IPS DF 6.9 (cell line): ENCODE measurements at regions not wholly inside any gene's neighbourhood (a gene's known extent, or its start where the extent isn't known, plus 50 kb on each side); places are given as distances from the start of the nearest gene placed in this dataset.

Experiments
- DNase-seq: peaks from one replicate; pipeline ENCODE4 v3.0.0-alpha.2; 2013; ENCODE audit warnings: low read depth, low spot score
- H3K27ac ChIP-seq: one replicate; pipeline ENCODE4 v1.5.1; 2013; ENCODE audit warnings: low read length, control low read depth
- H3K27me3 ChIP-seq: 2 replicates; pipeline ENCODE4 v1.6.1; 2013; ENCODE audit warnings: mild to moderate bottlenecking, low read length; ENCODE audit not compliant: control insufficient read depth, insufficient read depth
- H3K36me3 ChIP-seq: 2 replicates; pipeline ENCODE4 v1.6.1; 2013; ENCODE audit warnings: low read length; ENCODE audit not compliant: control insufficient read depth, insufficient read depth
- H3K4me1 ChIP-seq: 2 replicates; pipeline ENCODE4 v1.6.1; 2013; ENCODE audit warnings: low read length; ENCODE audit not compliant: control insufficient read depth, insufficient read depth
- H3K4me3 ChIP-seq: 2 replicates; pipeline ENCODE4 v1.5.1; 2013; ENCODE audit warnings: mild to moderate bottlenecking, low read length
- H3K9me3 ChIP-seq: 2 replicates; pipeline ENCODE4 v1.6.1; 2013; ENCODE audit warnings: low read length, inconsistent platforms; ENCODE audit not compliant: control insufficient read depth, insufficient read depth
- WGBS: extraction: QIAGEN DNeasy Blood & Tissue Kit; methylation state at CpG from one replicate; pipeline ENCODE4 v1.1.7; 2013; ENCODE audit warnings: mixed read lengths, missing lambda C conversion rate; ENCODE audit not compliant: insufficient read length, insufficient coverage; 5-methylcytosine and 5-hydroxymethylcytosine counted together

DNA sequence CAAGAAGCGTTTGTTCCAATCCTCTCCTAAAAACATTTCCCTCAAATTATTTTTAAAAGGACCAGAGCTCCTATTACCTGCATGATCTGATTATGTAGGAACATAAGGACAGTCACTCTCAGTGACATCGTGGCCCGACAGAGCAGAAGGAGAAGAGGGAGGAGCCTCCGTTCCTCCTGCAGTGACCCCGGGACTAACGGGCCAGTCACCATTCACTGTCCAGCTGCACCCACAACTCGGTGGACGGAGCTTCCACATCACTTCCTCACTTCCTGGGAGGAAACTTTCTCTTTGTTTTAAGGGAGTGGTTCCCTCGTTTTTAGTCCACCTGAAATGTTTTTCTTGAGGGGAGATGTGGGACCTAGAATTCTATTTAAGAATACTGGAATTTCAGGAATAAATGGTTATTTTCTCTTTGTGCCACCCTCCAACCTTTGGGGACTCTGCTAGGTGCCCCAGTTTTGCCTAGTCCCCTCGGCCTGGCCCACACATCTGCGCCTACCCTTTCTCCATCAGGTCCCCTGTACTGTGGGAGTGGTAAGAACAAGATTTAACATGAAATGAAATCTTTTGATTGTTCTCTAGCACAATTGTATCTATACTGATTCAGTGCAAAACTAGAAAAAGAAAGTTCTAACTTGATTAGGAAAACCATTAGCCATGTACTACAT lies 173.5 kb upstream of the RNF32 start:
- no peaks in the 10 kb centered on the region for H3K36me3 ChIP-seq
- no CpG with 5 or more reads among the region's 11 CpGs for WGBS
- H3K4me1 ChIP-seq = no peaks in the 10 kb centered on the region
- H3K27me3 ChIP-seq = no peaks in the 10 kb centered on the region
- DNase-seq = no peak
- H3K9me3 ChIP-seq = no peaks in the 10 kb centered on the region; the same call in 1 of the 2 replicates
- no peak overlapping the region for H3K4me3 ChIP-seq
- no peak overlapping the region for H3K27ac ChIP-seq

DNA sequence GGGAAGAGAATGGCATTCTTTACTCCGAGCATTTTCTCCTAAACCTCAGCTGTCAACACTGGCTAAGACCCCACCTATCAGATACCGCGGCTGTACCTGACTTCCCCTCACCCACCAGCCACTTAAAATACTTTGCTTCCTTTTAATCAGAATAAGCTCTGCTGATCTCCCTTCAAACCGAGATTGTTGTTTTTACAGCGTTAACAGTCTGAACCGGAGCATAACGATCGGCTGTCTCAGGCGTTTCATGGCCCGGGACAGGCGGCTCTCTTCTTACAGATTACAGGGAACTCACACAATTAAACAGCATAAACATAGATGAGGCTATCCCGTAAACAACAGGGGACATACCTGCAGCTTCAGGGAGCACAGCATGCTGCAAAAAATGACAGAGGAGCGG lies 174.3 kb upstream of the RNF32 start:
- DNase-seq = no peak
- Histone ChIP-seq H3K4me3 (no peak overlapping the region), H3K27me3 (no peaks in the 10 kb centered on the region), H3K4me1 (no peaks in the 10 kb centered on the region), H3K9me3 (peaks cover under 1% of the 10 kb centered on the region; the same call in 1 of the 2 replicates), H3K36me3 (no peaks in the 10 kb centered on the region), H3K27ac (no peak overlapping the region)
- no CpG with 5 or more reads among the region's 13 CpGs for WGBS

DNA sequence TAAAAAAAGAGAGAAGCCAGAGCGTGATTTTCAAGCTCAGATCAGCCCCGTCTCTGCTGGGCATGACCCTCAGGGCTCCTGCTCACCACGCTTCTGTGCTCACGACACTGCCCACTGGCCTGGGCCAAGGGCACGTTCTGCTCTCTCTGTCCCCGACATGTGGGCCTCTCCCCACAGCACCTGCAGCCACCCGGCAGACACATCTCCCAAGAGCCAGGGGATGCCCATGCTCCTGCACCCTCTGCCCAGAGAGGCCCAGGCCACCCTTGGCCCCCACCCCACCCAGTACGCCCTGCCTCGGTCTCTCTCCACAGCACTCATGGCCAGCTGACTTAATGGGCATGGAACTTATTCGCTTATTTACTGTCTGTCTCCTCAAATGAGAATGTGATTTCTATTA lies 175.4 kb upstream of the RNF32 start:
- Histone ChIP-seq H3K9me3 (0 out of 2 replicates have a peak, but pooled peaks cover 1% of the 10 kb centered on the region), H3K4me3 (no peak overlapping the region), H3K36me3 (no peaks in the 10 kb centered on the region), H3K4me1 (no peaks in the 10 kb centered on the region), H3K27ac (no peak overlapping the region), H3K27me3 (no peaks in the 10 kb centered on the region)
- WGBS = no CpG with 5 or more reads among the region's 10 CpGs
- DNase-seq = no peak

GRCh38 chr7:156464339-156464738 lies 176.2 kb upstream of the RNF32 start:
- Histone ChIP-seq H3K36me3 (no peaks in the 10 kb centered on the region), H3K4me3 (no peak overlapping the region), H3K9me3 (0 out of 2 replicates have a peak, but pooled peaks cover 1% of the 10 kb centered on the region), H3K27ac (no peak overlapping the region), H3K4me1 (no peaks in the 10 kb centered on the region), H3K27me3 (no peaks in the 10 kb centered on the region)
- no CpG with 5 or more reads among the region's 10 CpGs for WGBS
- DNase-seq = no peak

- WGBS = no CpG with 5 or more reads among the region's 9 CpGs
- peaks cover 1% of the 10 kb centered on the region; the same call in 1 of the 2 replicates for H3K9me3 ChIP-seq
- H3K36me3 ChIP-seq = no peaks in the 10 kb centered on the region
Observed at GRCh38 chr7:156463280-156463679, 177.3 kb upstream of the RNF32 start.

GRCh38 chr7:156461881-156462665 lies 178.5 kb upstream of the RNF32 start:
- Histone ChIP-seq H3K36me3 (no peaks in the 10 kb centered on the region), H3K9me3 (peaks cover 1% of the 10 kb centered on the region; the same call in 1 of the 2 replicates), H3K4me1 (no peaks in the 10 kb centered on the region), H3K27ac (no peak overlapping the region), H3K27me3 (no peaks in the 10 kb centered on the region), H3K4me3 (no peak overlapping the region)
- DNase-seq = no peak
- WGBS = no CpG with 5 or more reads among the region's 22 CpGs

More at GRCh38 chr7:156463280-156463679, 177.3 kb upstream of the RNF32 start:
- no peak overlapping the region for H3K27ac ChIP-seq
- no peak overlapping the region for H3K4me3 ChIP-seq
- H3K27me3 ChIP-seq = no peaks in the 10 kb centered on the region
- no peak for DNase-seq
- H3K4me1 ChIP-seq = no peaks in the 10 kb centered on the region

DNA sequence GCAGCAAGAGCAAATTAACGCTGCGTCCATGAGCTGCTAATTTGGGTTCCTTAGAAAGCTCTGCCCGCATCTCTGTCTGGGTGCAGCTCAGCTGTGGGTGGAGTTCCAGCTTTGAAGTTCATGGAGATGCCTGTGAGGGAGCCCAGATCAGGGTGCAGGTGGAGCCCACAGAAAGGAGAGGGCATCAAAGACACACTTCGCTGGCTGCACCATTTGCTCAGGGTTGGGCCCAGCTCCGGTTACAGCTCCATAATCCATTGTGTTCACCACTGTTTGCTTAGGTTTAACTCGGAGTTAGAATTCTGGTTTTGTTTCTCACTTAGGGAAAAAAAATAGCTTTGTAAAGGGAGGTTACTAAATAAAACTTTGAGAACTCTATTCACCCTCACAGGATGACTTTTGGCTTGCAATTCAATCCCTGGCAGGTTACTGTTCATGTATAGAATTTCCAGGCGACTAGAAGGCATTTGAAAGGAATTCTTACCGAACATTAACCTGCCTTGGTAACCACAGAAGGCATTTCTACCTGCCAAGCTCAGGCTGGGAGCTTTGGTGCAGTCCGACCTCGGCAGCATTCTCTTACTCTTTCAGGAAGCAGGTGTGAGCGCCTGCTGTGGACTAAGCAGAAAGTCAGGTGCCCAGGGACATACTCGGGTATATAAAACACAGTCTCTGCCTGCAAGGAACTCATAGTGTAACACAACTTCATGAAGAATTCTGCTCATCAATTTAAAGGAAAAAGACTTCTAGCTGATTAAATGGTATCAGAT lies 179.5 kb upstream of the RNF32 start:
- no peaks in the 10 kb centered on the region for H3K4me1 ChIP-seq
- no peaks in the 10 kb centered on the region for H3K36me3 ChIP-seq
- no CpG with 5 or more reads among the region's 12 CpGs for WGBS
- H3K27me3 ChIP-seq = no peaks in the 10 kb centered on the region
- DNase-seq = no peak
- H3K27ac ChIP-seq = no peak overlapping the region
- peaks cover 1% of the 10 kb centered on the region; the same call in 1 of the 2 replicates for H3K9me3 ChIP-seq
- no peak overlapping the region for H3K4me3 ChIP-seq

DNA sequence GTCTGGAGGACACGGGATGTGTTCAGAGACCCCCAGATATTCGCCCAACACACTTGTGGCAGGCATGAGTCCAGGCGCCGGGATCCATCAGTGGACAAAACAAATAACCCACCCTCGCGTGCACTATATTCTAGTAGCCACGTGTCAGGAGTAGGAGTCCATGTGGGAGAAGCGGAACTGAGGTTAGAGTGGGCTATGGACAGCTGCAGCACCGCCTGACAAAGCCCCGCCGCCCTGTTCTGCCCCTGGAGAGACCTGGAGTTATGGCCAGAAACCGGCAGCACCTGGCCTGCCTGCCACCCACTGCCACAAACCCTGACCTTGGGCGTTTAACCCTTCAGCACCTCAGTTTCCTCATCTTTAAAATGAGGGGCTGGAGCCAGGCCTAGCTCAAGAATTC lies 181.0 kb upstream of the RNF32 start:
- H3K27me3 ChIP-seq = no peaks in the 10 kb centered on the region
- no peaks in the 10 kb centered on the region for H3K4me1 ChIP-seq
- no peaks in the 10 kb centered on the region for H3K36me3 ChIP-seq
- no peak for DNase-seq
- no CpG with 5 or more reads among the region's 13 CpGs for WGBS
- peaks cover 1% of the 10 kb centered on the region; the same call in 1 of the 2 replicates for H3K9me3 ChIP-seq
- H3K27ac ChIP-seq = no peak overlapping the region
- no peak overlapping the region for H3K4me3 ChIP-seq

DNA sequence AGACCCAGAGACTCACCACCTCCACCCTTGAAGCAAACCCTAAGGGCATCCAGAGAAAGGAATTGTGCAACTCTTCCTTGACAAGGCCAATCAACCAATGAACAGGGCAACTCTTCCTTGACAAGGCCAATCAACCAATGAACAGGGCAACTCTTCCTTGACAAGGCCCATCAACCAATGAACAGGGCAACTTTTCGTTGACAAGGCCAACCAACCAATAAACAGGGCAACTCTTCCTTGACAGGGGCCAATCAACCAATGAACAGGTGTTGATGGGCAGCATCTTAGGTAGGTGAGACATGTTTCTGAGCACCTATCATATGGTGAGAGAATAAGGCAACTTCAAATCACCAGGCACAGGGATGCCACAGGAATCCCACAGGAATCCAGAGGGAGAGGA lies 181.5 kb upstream of the RNF32 start:
- Histone ChIP-seq H3K9me3 (peaks cover 1% of the 10 kb centered on the region; the same call in 1 of the 2 replicates), H3K36me3 (no peaks in the 10 kb centered on the region), H3K27ac (no peak overlapping the region), H3K4me1 (no peaks in the 10 kb centered on the region), H3K27me3 (no peaks in the 10 kb centered on the region), H3K4me3 (no peak overlapping the region)
- WGBS = no CpG with 5 or more reads among the region's 1 CpG
- no peak for DNase-seq

GRCh38 chr7:156458011-156458410 lies 182.6 kb upstream of the RNF32 start:
- WGBS = no CpG with 5 or more reads among the region's 16 CpGs

More at GRCh38 chr7:156458011-156458410, 182.6 kb upstream of the RNF32 start:
- H3K4me3 ChIP-seq = no peak overlapping the region
- no peak for DNase-seq
- H3K27ac ChIP-seq = no peak overlapping the region
- H3K36me3 ChIP-seq = no peaks in the 10 kb centered on the region
- H3K9me3 ChIP-seq = peaks cover 1% of the 10 kb centered on the region; the same call in 1 of the 2 replicates
- no peaks in the 10 kb centered on the region for H3K4me1 ChIP-seq
- no peaks in the 10 kb centered on the region for H3K27me3 ChIP-seq
